Immature natural killer cell (primary cell): ENCODE measurements at regions not wholly inside any gene's neighbourhood (a gene's known extent, or its start where the extent isn't known, plus 50 kb on each side); places are given as distances from the start of the nearest gene placed in this dataset.
"Not testable (repeated sequence)": the region's sequence is repeated elsewhere in the genome, so short reads cannot be mapped to it uniquely, and the experiment has no call there.

ENCODE experiments used
- DNase-seq, 3 donors: peaks; one replicate each; pipeline ENCODE4 v3.0.0; 2022; ENCODE audit warnings: mixed read lengths in 1 of 3
- H3K27ac Mint-ChIP-seq, 6 donors: one replicate each; pipeline ENCODE4 v1.8.0; 2020; ENCODE audit warnings: mixed read lengths in 6 of 6, mild to moderate bottlenecking in 5 of 6, inconsistent platforms in 4 of 6, moderate library complexity in 3 of 6
- H3K27me3 Mint-ChIP-seq, 3 donors: one replicate each; pipeline ENCODE4 v1.8.0; 2020 to 2021; ENCODE audit warnings: low read depth in 3 of 3, mild to moderate bottlenecking in 3 of 3, mixed read lengths in 3 of 3, moderate library complexity in 3 of 3, inconsistent platforms in 1 of 3
- H3K36me3 Mint-ChIP-seq, 3 donors: one replicate each; pipeline ENCODE4 v1.8.0; 2020; ENCODE audit warnings: mixed read lengths in 3 of 3, inconsistent platforms in 2 of 3, mild to moderate bottlenecking in 2 of 3
- H3K4me1 Mint-ChIP-seq, 2 donors: one replicate each; pipeline ENCODE4 v1.8.0; 2020; ENCODE audit warnings: inconsistent platforms in 2 of 2, mild to moderate bottlenecking in 2 of 2, mixed read lengths in 2 of 2, moderate library complexity in 1 of 2
- H3K4me3 Mint-ChIP-seq, 5 donors: one replicate each; pipeline ENCODE4 v1.8.0; 2020; ENCODE audit warnings: mild to moderate bottlenecking in 5 of 5, mixed read lengths in 5 of 5, inconsistent platforms in 3 of 5, moderate library complexity in 3 of 5
- H3K9me3 Mint-ChIP-seq, 6 donors: one replicate each; pipeline ENCODE4 v1.8.0; 2020; ENCODE audit warnings: mild to moderate bottlenecking in 6 of 6, mixed read lengths in 6 of 6, inconsistent platforms in 4 of 6, moderate library complexity in 3 of 6

- Mint-ChIP-seq H3K36me3 (no peaks in the 10 kb centered on the region), H3K27ac (no peak overlapping the region), H3K27me3 (peaks cover 0 to 4% (median 2%) of the 10 kb centered on the region in 3 donors), H3K4me3 (no peak overlapping the region), H3K4me1 (no peaks in the 10 kb centered on the region), H3K9me3 (peaks cover 8 to 39% (median 19%) of the 10 kb centered on the region in 6 donors)
- DNase-seq, result no peak
Observed at GRCh38 chr5:114719268-114719667, 357.4 kb downstream of the KCNN2 start.

GRCh38 chr5:114716955-114717354 is 355.1 kb downstream of the KCNN2 start:
- H3K4me3 Mint-ChIP-seq, result no peak overlapping the region
- no peaks in the 10 kb centered on the region for H3K4me1 Mint-ChIP-seq
- H3K27ac Mint-ChIP-seq, result no peak overlapping the region
- H3K9me3 Mint-ChIP-seq, result peaks cover 8 to 32% (median 19%) of the 10 kb centered on the region in 6 donors
- peaks cover 0 to 2% (median 1%) of the 10 kb centered on the region in 3 donors for H3K27me3 Mint-ChIP-seq
- DNase-seq, result no peak
- no peaks in the 10 kb centered on the region for H3K36me3 Mint-ChIP-seq

- not testable (repeated sequence) for DNase-seq, H3K4me1 Mint-ChIP-seq, H3K36me3 Mint-ChIP-seq, H3K9me3 Mint-ChIP-seq, H3K27me3 Mint-ChIP-seq, H3K4me3 Mint-ChIP-seq, H3K27ac Mint-ChIP-seq
Observed at GRCh38 chr5:114704225-114704893, 342.5 kb downstream of the KCNN2 start.

GRCh38 chr5:114702731-114703130 is 340.9 kb downstream of the KCNN2 start:
- DNase-seq, result no peak
- peaks cover 1 to 2% (median 2%) of the 10 kb centered on the region in 3 donors for H3K27me3 Mint-ChIP-seq
- H3K27ac Mint-ChIP-seq, result no peak overlapping the region
- H3K36me3 Mint-ChIP-seq, result no peaks in the 10 kb centered on the region
- peaks cover 0 to 9% (median under 1%) of the 10 kb centered on the region in 6 donors for H3K9me3 Mint-ChIP-seq
- no peaks in the 10 kb centered on the region for H3K4me1 Mint-ChIP-seq
- H3K4me3 Mint-ChIP-seq, result no peak overlapping the region

GRCh38 chr5:114702136-114702535 is 340.3 kb downstream of the KCNN2 start:
- no peak for DNase-seq
- Mint-ChIP-seq H3K36me3 (no peaks in the 10 kb centered on the region), H3K27me3 (peaks cover 1 to 2% (median 2%) of the 10 kb centered on the region in 3 donors), H3K27ac (no peak overlapping the region), H3K4me1 (no peaks in the 10 kb centered on the region), H3K9me3 (peaks cover 0 to 9% (median 2%) of the 10 kb centered on the region in 6 donors), H3K4me3 (no peak overlapping the region)

GRCh38 chr5:114700823-114701222 is 339.0 kb downstream of the KCNN2 start:
- H3K4me3 Mint-ChIP-seq, result no peak overlapping the region

GRCh38 chr5:114695292-114695904 is 333.5 kb downstream of the KCNN2 start:
- no peak for DNase-seq
- Mint-ChIP-seq H3K9me3 (peaks cover 2 to 13% (median 5%) of the 10 kb centered on the region in 6 donors), H3K4me3 (no peak overlapping the region), H3K27me3 (peaks cover 0 to 5% (median 0%) of the 10 kb centered on the region in 3 donors), H3K27ac (no peak overlapping the region), H3K36me3 (peaks cover 0 to 3% (median 0%) of the 10 kb centered on the region in 3 donors), H3K4me1 (no peaks in the 10 kb centered on the region)

More at GRCh38 chr5:114700823-114701222, 339.0 kb downstream of the KCNN2 start:
- H3K4me1 Mint-ChIP-seq, result no peaks in the 10 kb centered on the region
- no peak for DNase-seq
- H3K9me3 Mint-ChIP-seq, result peaks cover 0 to 9% (median 2%) of the 10 kb centered on the region in 6 donors
- no peak overlapping the region for H3K27ac Mint-ChIP-seq
- H3K27me3 Mint-ChIP-seq, result peaks cover 1 to 2% (median 2%) of the 10 kb centered on the region in 3 donors
- no peaks in the 10 kb centered on the region for H3K36me3 Mint-ChIP-seq

GRCh38 chr5:114686356-114686755 is 324.5 kb downstream of the KCNN2 start:
- Mint-ChIP-seq H3K27ac (no peak overlapping the region), H3K27me3 (no peaks in the 10 kb centered on the region), H3K4me3 (no peak overlapping the region), H3K36me3 (no peaks in the 10 kb centered on the region), H3K9me3 (peaks cover 0 to 9% (median under 1%) of the 10 kb centered on the region in 6 donors), H3K4me1 (no peaks in the 10 kb centered on the region)
- DNase-seq, result no peak

GRCh38 chr5:114678778-114679177 is 316.9 kb downstream of the KCNN2 start:
- Mint-ChIP-seq H3K4me3 (no peak overlapping the region), H3K36me3 (no peaks in the 10 kb centered on the region), H3K27me3 (peaks cover 0 to 2% (median 1%) of the 10 kb centered on the region in 3 donors), H3K9me3 (peaks cover 0 to 12% (median 3%) of the 10 kb centered on the region in 6 donors), H3K4me1 (no peaks in the 10 kb centered on the region), H3K27ac (no peak overlapping the region)
- DNase-seq, result no peak

GRCh38 chr5:114665551-114665950 is 303.7 kb downstream of the KCNN2 start:
- H3K36me3 Mint-ChIP-seq, result no peaks in the 10 kb centered on the region
- peaks cover 4 to 20% (median 12%) of the 10 kb centered on the region in 6 donors for H3K9me3 Mint-ChIP-seq
- H3K4me3 Mint-ChIP-seq, result no peak overlapping the region
- no peaks in the 10 kb centered on the region for H3K4me1 Mint-ChIP-seq
- no peak for DNase-seq
- H3K27me3 Mint-ChIP-seq, result peaks cover 2 to 3% (median 3%) of the 10 kb centered on the region in 3 donors
- no peak overlapping the region for H3K27ac Mint-ChIP-seq

GRCh38 chr5:114660791-114661190 is 298.9 kb downstream of the KCNN2 start:
- peaks cover 0 to 2% (median 1%) of the 10 kb centered on the region in 3 donors for H3K27me3 Mint-ChIP-seq
- no peak overlapping the region for H3K4me3 Mint-ChIP-seq
- H3K36me3 Mint-ChIP-seq, result no peaks in the 10 kb centered on the region
- H3K9me3 Mint-ChIP-seq, result peaks cover 0 to 24% (median 13%) of the 10 kb centered on the region in 6 donors
- no peak for DNase-seq
- no peak overlapping the region for H3K27ac Mint-ChIP-seq
- H3K4me1 Mint-ChIP-seq, result no peaks in the 10 kb centered on the region

- Mint-ChIP-seq H3K4me1 (no peaks in the 10 kb centered on the region), H3K27ac (no peak overlapping the region), H3K4me3 (no peak overlapping the region), H3K27me3 (peaks cover 0 to 5% (median 2%) of the 10 kb centered on the region in 3 donors), H3K9me3 (peaks cover 0 to 21% (median 13%) of the 10 kb centered on the region in 6 donors), H3K36me3 (no peaks in the 10 kb centered on the region)
- no peak for DNase-seq
Observed at GRCh38 chr5:114658194-114658593, 296.3 kb downstream of the KCNN2 start.

GRCh38 chr5:114657342-114658130 is 295.7 kb downstream of the KCNN2 start:
- peaks cover 0 to 3% (median 2%) of the 10 kb centered on the region in 3 donors for H3K27me3 Mint-ChIP-seq
- no peak overlapping the region for H3K27ac Mint-ChIP-seq
- no peaks in the 10 kb centered on the region for H3K36me3 Mint-ChIP-seq
- no peak overlapping the region for H3K4me3 Mint-ChIP-seq
- H3K9me3 Mint-ChIP-seq, result peaks cover 0 to 21% (median 11%) of the 10 kb centered on the region in 6 donors
- DNase-seq, result no peak
- H3K4me1 Mint-ChIP-seq, result no peaks in the 10 kb centered on the region

GRCh38 chr5:114649878-114650277 is 288.0 kb downstream of the KCNN2 start:
- Mint-ChIP-seq H3K36me3 (no peaks in the 10 kb centered on the region), H3K4me3 (no peak overlapping the region), H3K27me3 (peaks cover 2 to 6% (median 3%) of the 10 kb centered on the region in 3 donors), H3K27ac (no peak overlapping the region), H3K9me3 (peaks cover 5 to 17% (median 12%) of the 10 kb centered on the region in 6 donors), H3K4me1 (no peaks in the 10 kb centered on the region)
- no peak for DNase-seq
